Dedifferentiated amniotic fluid mesenchymal stem cell (primary cell): ENCODE measurements at regions not wholly inside any gene's neighbourhood (a gene's known extent, or its start where the extent isn't known, plus 50 kb on each side); places are given as distances from the start of the nearest gene placed in this dataset.

Experiments
- DNase-seq: peaks from one replicate; pipeline ENCODE4 v3.0.0-alpha.2; 2016; ENCODE audit errors: extremely low spot score

DNA sequence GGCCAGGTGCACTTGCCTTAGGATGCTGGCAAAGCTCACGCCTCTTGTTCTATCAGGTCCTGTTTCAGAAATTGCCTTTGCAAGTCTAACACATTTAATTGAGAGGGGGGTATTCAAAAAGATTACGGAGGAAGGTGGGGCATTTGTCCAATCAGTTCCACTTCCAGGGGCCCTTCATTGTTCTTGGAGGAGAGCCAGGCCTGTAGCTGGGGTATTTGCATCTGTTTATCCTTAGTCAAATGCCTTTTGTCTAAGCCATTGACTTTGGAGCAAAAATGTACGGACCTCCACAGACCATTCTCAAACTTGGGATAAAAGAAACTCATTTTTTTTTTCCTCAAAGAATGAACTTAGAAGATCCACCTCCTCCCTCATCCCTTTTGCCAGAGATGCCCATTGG is 582.0 kb downstream of the BCL11B start:
- no peak for DNase-seq

DNA sequence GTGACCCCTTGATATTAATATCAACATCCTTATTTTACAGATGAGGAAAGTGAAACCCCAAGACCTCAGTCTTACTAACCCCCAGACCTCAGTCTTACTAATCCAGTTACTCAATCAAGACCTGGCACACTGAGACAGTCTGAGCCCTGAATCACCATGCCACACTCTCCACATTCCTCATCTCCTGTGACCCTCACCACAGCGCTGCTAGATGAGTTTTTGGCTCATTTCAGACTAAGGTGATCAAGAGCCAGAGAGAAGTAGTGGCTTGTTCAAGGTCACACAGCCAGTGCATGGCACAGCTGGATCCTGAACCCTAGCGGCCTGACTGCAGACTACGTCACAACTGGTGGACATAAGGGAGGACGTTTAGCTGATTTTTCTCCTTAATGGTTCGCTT is 579.2 kb downstream of the BCL11B start:
- no peak for DNase-seq

DNA sequence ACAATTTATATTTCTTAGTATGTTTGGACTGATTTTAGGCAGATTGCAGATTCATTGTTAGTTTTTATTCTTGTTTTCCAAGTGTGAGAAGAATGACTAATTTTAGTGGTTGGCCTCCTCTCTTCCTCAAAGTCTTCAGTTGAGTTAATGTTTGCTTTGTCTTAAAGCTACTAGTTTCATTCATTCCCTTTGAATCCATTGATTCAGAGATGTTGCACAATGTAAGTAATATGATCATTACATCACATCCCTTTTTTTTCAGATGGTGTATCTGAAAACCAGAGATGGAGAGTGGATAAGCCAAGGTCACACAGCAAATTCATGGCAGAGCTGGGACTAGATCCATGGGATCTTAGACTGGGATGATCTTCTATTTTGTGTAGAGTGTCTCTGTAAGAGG is 577.5 kb downstream of the BCL11B start:
- no peak for DNase-seq

DNA sequence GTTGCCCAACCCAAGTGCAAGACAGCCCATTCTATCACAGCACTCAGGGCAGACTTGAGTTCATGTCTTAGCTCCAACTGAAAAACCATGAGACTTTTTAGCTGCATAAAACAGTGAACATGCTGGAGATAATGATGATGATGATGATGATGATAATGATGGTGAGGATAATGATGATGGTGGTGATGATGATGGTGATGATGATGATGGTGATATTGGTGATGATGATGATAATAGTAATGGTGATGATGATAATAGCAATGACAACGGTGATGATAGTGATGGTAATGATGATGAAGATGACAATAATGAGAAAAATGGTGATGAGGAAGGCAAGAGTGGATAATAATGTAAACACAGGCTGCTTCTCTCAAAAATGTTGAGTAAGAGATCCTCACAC is 576.2 kb downstream of the BCL11B start:
- no peak for DNase-seq

DNA sequence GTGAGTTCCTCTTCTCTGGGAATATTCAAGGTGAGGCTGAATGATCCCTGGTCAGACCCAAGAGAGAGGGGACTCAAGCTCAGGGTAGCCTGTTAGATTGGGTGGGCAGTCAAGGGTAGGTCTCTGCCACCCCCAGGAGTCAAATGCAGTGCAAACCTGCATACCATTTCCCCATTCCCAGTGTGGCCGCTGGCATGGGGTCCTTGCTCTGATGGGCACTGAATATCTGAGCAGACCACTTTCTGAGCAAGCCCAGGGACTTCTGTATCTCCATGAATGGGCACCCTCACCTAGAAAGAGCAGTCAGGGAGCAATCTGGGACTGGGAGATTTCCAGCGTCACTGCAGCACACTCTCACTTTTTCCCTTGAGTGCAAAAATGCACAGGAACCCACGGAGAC is 573.7 kb downstream of the BCL11B start:
- DNase-seq, result no peak

GRCh38 chr14:98700748-98701147 is 571.2 kb downstream of the BCL11B start:
- no peak for DNase-seq

DNA sequence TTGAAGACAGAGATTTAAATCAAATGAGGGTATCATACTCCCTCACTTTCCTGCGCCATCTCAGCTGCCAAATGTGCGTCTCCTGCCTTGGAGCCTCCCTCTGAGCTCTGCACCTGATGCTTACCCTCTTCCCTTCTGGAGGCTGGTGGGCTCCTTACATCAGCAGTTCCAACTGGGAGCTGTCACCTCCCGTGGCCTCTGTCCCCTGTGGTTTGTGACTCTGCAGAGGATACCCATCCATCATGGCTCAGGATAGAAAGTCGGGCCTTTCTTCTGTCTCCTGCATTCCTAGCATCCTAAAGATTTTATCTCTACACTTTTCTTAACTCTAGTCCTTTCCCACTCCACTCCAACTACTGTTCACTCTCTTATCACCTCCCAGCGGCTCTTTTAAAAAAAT is 570.6 kb downstream of the BCL11B start:
- DNase-seq, result no peak

- no peak for DNase-seq
Measured at GRCh38 chr14:98704441-98704840, 567.6 kb downstream of the BCL11B start.

GRCh38 chr14:98705871-98706300 is 566.1 kb downstream of the BCL11B start:
- no peak for DNase-seq

GRCh38 chr14:98707522-98707921 is 564.5 kb downstream of the BCL11B start:
- no peak for DNase-seq

GRCh38 chr14:98708555-98708954 is 563.4 kb downstream of the BCL11B start:
- DNase-seq, result no peak

DNA sequence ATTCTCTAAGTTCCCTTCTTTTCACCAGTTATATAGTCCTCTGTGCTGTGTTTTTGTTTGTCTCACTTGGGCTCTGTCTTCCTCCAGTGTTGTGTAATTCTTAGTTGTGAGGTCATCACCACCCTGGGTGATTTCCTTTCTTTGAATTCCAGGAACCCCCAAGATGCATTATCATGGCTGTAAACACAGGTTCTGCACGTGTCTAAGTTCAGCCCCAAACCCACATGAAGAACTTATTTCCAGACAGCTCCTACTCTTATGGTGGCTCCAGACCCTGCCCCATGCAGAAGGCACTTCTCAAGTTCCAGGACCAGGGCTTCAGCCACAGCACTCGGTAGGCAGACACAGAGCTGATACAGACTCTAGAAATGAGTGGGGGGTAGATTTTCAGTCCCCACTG is 560.5 kb downstream of the BCL11B start:
- DNase-seq, result no peak

DNA sequence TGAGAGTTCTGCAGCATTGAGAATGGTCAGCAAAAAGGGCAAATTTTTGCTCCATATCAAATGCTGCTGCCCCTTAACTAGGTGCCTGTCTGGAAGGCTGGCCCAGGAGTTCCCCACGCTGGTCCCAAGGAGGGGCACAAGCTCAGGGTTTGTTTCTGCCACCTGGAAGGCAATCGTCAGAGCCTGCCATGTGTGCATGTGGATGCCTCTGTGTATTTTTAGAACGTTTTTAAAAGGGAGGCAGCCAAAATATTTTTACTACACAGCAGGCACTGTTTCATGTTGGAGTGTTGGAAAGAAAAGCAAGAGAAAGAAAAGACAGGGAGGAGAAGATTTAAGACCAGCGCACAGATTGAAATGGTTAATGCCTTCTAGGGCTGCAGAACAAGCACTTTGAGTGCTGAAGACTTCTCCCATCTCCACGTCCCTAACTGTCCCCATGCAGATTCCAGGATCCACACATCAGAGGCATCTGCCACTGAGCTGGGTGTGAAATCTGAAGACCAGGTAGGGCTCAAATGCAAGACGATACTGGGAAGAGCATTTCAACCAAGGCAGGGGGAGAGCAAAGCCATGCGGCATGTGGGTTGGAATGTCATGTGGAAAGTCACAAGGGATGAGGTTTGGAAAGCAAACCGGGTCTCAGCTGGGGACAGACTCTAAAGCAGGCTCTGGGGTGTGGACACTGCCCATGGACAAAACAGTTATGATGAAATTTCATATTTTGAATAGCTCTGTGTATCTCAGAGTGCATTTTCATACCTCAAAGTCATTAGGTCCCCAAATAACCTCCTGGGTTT is 557.2 kb downstream of the BCL11B start:
- DNase-seq, result no peak

DNA sequence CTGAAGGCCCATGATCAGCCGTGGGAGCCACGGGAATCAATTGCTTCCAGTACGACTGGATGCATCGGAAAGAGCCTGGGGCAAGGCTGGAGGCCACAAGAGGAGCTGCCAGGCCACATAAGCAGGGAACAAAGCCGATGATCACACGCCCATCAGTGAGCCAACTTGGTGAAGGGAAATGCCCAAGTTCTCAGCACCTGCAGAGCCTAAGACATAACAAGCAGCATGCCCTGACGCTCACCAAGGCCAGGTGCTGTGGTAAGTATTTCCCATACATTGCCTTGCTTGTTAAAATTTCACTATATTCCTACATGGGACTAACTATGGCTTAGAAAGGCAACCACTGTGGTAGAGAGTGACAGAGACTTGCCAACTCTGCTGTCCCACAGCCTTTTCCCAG is 555.9 kb downstream of the BCL11B start:
- no peak for DNase-seq

- DNase-seq, result no peak
Measured at GRCh38 chr14:98721061-98721460, 550.9 kb downstream of the BCL11B start.

DNA sequence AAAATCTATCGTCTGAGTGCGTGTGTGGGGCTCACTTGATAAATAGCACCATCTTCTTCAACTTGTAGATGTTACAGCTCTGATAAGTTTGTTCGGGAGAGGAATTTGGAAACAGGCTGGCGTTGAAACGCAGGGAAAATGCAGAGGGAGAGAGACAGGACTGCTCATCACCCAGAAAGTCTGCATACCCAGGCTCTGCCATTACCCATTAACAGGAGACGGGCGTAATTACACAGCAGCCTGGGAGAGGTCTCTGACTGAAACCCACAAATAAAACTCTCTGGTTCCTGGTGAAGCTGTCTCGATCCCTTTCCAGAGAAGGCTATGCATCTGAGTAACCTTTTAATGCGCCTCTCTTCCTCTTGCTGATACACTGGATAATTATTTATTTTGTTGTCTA is 547.3 kb downstream of the BCL11B start:
- no peak for DNase-seq

DNA sequence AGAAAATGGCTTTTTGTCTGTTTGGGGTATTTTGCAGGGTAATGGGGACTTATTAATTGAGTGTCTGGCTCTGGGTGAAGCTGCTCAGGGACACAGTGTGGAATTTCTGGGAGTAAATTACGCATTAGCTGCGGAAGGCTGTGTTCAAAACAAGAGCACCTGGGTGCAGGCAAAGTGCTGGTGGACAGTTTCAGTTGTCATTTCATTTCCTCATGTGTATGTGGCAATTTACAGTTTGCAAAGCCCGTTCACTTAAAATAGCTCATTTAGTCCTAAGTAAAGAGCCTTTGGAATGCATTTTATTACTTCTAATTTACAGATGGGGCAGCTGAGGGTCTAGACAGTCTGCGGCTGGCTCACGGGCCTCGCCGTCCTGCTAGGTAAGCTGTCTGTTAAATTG is 546.8 kb downstream of the BCL11B start:
- no peak for DNase-seq

DNA sequence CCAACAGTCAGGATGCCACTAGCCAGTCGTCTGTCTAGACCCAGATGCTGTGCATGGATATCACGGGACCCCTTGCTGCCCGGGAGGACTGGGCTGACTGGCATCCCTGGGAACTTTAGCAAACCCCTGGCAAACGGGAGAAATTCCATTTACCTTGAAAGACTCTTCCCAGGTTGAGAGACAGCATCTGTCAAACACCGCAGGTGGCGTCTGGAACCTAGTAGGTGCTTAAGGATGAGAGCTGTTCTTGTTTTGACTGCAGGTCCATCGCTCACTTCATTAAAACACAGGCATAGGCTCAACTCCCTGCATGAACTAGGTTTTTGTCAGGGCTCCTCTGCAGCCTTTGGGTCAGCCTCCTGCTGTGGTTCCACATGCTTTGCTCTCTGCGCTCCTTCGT is 546.3 kb downstream of the BCL11B start:
- DNase-seq, result no peak

DNA sequence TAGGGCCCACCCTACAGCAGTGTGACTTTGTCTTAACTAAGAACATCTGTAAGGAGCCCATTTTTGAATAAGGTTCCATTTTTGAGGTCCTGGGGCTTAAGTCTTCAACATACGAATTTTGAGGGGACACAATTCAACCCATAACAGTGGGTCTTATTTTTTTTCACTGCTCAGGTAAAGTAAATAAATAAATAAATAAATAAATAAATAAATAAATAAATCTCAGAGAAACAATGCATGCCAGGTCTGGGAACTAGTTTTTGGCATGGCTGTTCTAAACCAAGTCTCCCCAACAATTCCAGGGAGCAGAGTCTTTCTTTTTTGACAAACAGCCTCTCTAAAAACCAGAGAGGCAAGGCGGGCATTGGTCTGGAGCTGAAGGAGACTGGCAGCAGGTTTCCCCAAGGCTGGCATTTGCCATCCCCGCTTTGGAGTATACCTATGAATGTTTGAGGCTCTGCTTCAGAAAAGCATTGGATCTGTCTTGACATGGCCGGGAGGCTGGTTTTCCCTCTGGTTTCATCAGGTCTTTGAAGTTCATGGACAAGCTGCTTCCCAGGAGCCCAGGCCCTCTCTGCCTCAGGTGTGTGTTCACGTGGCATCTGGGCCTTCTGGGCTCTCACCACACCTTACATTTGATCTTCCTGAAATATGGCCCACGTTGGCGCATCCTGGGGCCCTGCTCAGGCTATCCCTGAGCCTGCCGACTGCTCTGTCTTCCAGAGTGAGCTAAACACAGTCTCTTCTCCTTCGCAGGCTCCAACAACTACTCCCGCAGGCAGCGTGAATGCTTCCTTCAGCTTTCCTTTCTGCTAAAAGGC is 545.2 kb downstream of the BCL11B start:
- DNase-seq, result no peak

GRCh38 chr14:98728024-98728423 is 544.0 kb downstream of the BCL11B start:
- DNase-seq, result no peak

DNA sequence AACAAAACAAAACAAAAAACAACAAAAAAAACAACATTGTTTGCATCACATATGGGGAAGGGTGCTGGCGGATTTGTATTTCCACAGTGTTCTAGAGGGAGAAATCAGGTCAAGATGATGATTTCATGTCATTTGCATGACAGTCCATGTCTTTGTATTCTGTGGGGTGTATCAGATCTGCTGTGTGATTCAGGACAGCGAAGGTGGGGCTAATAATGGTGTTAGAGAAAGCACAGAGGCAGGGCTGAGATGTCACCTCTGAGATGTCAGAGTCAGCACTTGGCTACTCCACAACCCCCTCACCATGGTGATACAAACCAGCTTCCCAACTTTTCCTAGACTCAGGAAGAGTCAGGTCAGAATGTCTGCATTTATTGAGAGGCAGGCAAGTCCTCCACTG is 543.2 kb downstream of the BCL11B start:
- DNase-seq, result no peak

DNA sequence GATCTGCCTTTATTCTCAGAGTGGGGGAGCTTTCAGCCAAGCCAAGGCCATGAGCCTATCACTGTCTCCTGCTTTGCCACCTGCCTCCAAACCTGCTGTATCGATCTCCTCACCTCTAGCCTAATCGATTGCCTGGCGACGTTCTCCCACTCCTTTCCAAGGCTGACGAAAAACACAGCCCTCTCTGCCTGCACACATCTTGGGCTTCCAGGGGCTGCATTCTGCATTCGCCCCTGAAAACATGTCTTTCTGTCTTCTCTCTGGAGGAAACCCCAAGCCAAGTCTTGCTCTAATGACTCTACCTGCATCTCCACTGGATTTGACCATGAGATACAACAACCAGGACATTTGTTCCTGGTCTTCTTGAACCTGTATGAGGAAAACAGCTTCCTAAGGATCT is 540.7 kb downstream of the BCL11B start:
- no peak for DNase-seq

DNA sequence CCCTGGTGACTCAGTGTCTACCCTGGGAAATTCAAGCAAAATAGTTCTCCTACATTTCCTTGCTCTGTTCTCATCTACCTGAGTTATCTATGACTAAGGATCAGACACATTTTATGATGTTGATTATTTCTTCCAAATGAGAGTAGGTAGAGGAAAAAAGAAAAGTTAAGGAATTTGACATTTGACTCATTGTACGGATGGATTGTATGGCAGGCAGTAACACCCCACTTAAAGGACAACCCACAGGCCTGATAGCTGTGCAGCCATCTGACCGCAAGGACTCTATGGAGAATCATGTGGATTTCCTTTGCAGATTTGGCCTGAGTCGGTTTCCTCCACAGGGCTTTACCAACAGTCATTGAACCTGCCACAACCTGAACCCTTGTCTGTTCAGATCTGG is 540.3 kb downstream of the BCL11B start:
- no peak for DNase-seq
